BE2C (cell line): ENCODE measurements at regions not wholly inside any gene's neighbourhood (a gene's known extent, or its start where the extent isn't known, plus 50 kb on each side); places are given as distances from the start of the nearest gene placed in this dataset.

ENCODE experiments used
- DNase-seq: peaks from one replicate; pipeline ENCODE4 v3.0.0-alpha.2; 2020
- H3K27me3 ChIP-seq: fragments of 250-450 bp; sonication (Bioruptor Pico); 2 replicates; pipeline ENCODE4 v1.5.1; 2020; ENCODE audit warnings: mild to moderate bottlenecking
- H3K36me3 ChIP-seq: fragments of 250-450 bp; sonication (Bioruptor Pico); 2 replicates; pipeline ENCODE4 v1.5.1; 2020; ENCODE audit warnings: mild to moderate bottlenecking
- H3K4me1 ChIP-seq: fragments of 250-450 bp; sonication (Bioruptor Pico); 2 replicates; pipeline ENCODE4 v1.5.1; 2020
- H3K4me3 ChIP-seq: 2 replicates; pipeline ENCODE4 v1.5.1; 2011; ENCODE audit warnings: low read depth, low read length
- H3K9me3 ChIP-seq: fragments of 250-450 bp; sonication (Bioruptor Pico); 2 replicates; pipeline ENCODE4 v1.5.1; 2020
- CTCF ChIP-seq: IDR thresholded peaks from 2 replicates; pipeline ENCODE4 v1.5.1; 2012; ENCODE audit warnings: mild to moderate bottlenecking, low read depth, low read length

- H3K4me1 ChIP-seq: no peaks in the 10 kb centered on the region
- no peak for TF ChIP-seq CTCF
- no peak overlapping the region for H3K4me3 ChIP-seq
- no peaks in the 10 kb centered on the region for H3K36me3 ChIP-seq
- no peaks in the 10 kb centered on the region for H3K9me3 ChIP-seq
- DNase-seq: no peak
- H3K27me3 ChIP-seq: no peaks in the 10 kb centered on the region
Measured at GRCh38 chr4:110394871-110395270, 81.1 kb upstream of the ENPEP start.

GRCh38 chr4:110381784-110382183 is 94.2 kb upstream of the ENPEP start:
- H3K9me3 ChIP-seq: no peaks in the 10 kb centered on the region
- H3K27me3 ChIP-seq: no peaks in the 10 kb centered on the region
- H3K4me3 ChIP-seq: no peak overlapping the region
- DNase-seq: no peak
- no peaks in the 10 kb centered on the region for H3K4me1 ChIP-seq
- H3K36me3 ChIP-seq: no peaks in the 10 kb centered on the region
- TF ChIP-seq CTCF: no peak

- no peak overlapping the region for H3K4me3 ChIP-seq
- no peaks in the 10 kb centered on the region for H3K9me3 ChIP-seq
- no peak for DNase-seq
- no peaks in the 10 kb centered on the region for H3K27me3 ChIP-seq
- H3K36me3 ChIP-seq: no peaks in the 10 kb centered on the region
- no peaks in the 10 kb centered on the region for H3K4me1 ChIP-seq
- no peak for TF ChIP-seq CTCF
Measured at GRCh38 chr4:110372485-110372884, 103.5 kb upstream of the ENPEP start.

- no peaks in the 10 kb centered on the region for H3K9me3 ChIP-seq
- no peak for DNase-seq
- H3K27me3 ChIP-seq: no peaks in the 10 kb centered on the region
- no peak overlapping the region for H3K4me3 ChIP-seq
- H3K4me1 ChIP-seq: no peaks in the 10 kb centered on the region
- H3K36me3 ChIP-seq: no peaks in the 10 kb centered on the region
- TF ChIP-seq CTCF: no peak
Measured at GRCh38 chr4:110371016-110371770, 104.8 kb upstream of the ENPEP start.

GRCh38 chr4:110368409-110368808 is 107.5 kb upstream of the ENPEP start:
- Histone ChIP-seq H3K4me1 (no peaks in the 10 kb centered on the region), H3K4me3 (no peak overlapping the region), H3K27me3 (no peaks in the 10 kb centered on the region), H3K9me3 (no peaks in the 10 kb centered on the region), H3K36me3 (no peaks in the 10 kb centered on the region)
- no peak for TF ChIP-seq CTCF
- DNase-seq: no peak

- Histone ChIP-seq H3K4me3 (no peak overlapping the region), H3K9me3 (no peaks in the 10 kb centered on the region), H3K27me3 (no peaks in the 10 kb centered on the region), H3K4me1 (no peaks in the 10 kb centered on the region), H3K36me3 (no peaks in the 10 kb centered on the region)
- no peak for DNase-seq
- TF ChIP-seq CTCF: no peak
Measured at GRCh38 chr4:110367156-110367555, 108.8 kb upstream of the ENPEP start.
